ENCODE measurements at regions not wholly inside any gene's neighbourhood (a gene's known extent, or its start where the extent isn't known, plus 50 kb on each side); places are given as distances from the start of the nearest gene placed in this dataset.
"Not testable (repeated sequence)": the region's sequence is repeated elsewhere in the genome, so short reads cannot be mapped to it uniquely, and the experiment has no call there.

DNA sequence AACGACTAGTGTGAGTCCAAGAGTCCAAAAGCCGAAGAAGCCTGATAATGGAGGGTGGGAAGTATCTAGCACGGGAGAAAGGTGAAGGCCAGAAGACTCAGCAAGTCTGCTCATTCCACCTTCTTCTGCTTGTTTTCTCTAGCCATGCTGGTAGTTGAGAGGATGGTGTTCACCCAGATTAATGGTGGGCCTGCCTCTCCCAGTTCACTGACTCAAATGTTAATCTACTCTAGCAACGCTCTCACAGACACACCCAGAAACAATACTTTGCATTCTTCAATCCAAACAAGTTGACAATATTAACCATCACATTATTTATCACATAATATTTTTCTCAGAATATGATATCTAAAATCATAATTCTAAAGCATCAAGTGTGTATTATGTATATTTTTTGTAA is 1055.1 kb upstream of the PCDH10 start:
- H3K27ac ChIP-seq = no peak overlapping the region
- no peak overlapping the region for H3K4me3 ChIP-seq
- H3K27me3 ChIP-seq = no peaks in the 10 kb centered on the region
- no peaks in the 10 kb centered on the region for H3K36me3 ChIP-seq
- TF ChIP-seq CTCF (IDR thresholded peaks at IDR 0.05) (no peak), POLR2A (IDR thresholded peaks at IDR 0.05) (no peak)
- WGBS (ENCODE audit: insufficient coverage, low coverage, low lambda C conversion rate, missing lambda C conversion rate) = 55% methylated on average over 4 of the region's 4 CpGs
- DNase-seq (no peak), ATAC-seq (no peak)
- no peaks in the 10 kb centered on the region for H3K4me1 ChIP-seq
- intact Hi-C loops (cut with DNase I) = no loop called here
- H3K9me3 ChIP-seq = no peaks in the 10 kb centered on the region

DNA sequence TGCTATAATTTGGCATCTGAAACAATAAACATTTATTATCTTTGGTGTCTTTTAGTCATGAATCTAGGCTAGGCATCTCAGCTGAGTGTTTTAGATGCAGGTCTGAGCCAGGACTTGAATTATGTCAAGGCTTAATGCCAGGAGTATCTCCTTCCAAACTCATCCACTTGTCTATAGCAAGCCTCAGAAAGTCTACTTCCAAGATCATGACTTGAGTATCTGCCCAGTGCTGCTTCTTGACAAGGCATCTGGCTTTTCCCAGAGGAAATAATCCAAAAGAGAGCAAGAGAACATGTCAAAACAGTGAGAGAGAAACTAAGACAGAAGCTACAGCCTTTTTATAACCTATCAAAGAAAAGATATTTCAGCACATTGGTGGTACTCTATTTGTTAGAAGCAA is 1052.1 kb upstream of the PCDH10 start:
- TF ChIP-seq CTCF (IDR thresholded peaks at IDR 0.05) = no peak
- no peak for TF ChIP-seq POLR2A (IDR thresholded peaks at IDR 0.05)
- intact Hi-C loops (cut with DNase I) = no loop called here
- DNase-seq = no peak
- Histone ChIP-seq H3K36me3 (no peaks in the 10 kb centered on the region), H3K4me1 (no peaks in the 10 kb centered on the region), H3K4me3 (no peak overlapping the region), H3K27ac (no peak overlapping the region), H3K27me3 (no peaks in the 10 kb centered on the region), H3K9me3 (no peaks in the 10 kb centered on the region)
- ATAC-seq = no peak

- H3K27ac ChIP-seq = no peak overlapping the region
- no peaks in the 10 kb centered on the region for H3K27me3 ChIP-seq
- H3K4me3 ChIP-seq = no peak overlapping the region
- no peaks in the 10 kb centered on the region for H3K9me3 ChIP-seq
- ATAC-seq = no peak
- no peaks in the 10 kb centered on the region for H3K36me3 ChIP-seq
- H3K4me1 ChIP-seq = no peaks in the 10 kb centered on the region
- no peak for DNase-seq
- no peak for TF ChIP-seq POLR2A (IDR thresholded peaks at IDR 0.05)
- no peak for TF ChIP-seq CTCF (IDR thresholded peaks at IDR 0.05)
- 24% methylated on average over 1 of the region's 1 CpG for WGBS (ENCODE audit: insufficient coverage, low coverage, low lambda C conversion rate, missing lambda C conversion rate)
- intact Hi-C loops (cut with DNase I) = no loop called here
These were observed 1047.6 kb upstream of the PCDH10 start for GRCh38 chr4:132101526-132101925.

DNA sequence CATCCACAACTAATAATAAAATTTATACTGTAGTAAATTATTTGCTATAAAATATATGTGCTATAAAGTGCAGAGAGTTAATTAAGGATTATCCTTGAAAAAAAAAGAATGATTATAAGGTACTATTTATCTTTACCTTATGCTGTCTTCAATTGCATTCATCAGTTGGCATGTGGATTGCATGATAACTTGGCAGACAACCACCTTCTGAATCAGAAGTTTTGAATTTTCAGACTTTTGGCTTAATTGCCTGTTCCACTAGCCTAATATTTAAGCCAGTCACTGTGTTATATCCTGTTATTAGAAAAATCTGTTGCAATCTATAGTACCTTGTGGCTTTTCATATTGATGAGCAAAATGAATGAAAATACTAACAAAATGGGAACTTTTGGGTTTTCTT is 1040.3 kb upstream of the PCDH10 start:
- DNase-seq (no peak), ATAC-seq (no peak)
- Histone ChIP-seq H3K36me3 (no peaks in the 10 kb centered on the region), H3K4me3 (no peak overlapping the region), H3K27me3 (no peaks in the 10 kb centered on the region), H3K9me3 (no peaks in the 10 kb centered on the region), H3K4me1 (no peaks in the 10 kb centered on the region), H3K27ac (no peak overlapping the region)
- TF ChIP-seq CTCF (IDR thresholded peaks at IDR 0.05) (no peak), POLR2A (IDR thresholded peaks at IDR 0.05) (no peak)
- intact Hi-C loops (cut with DNase I) = no loop called here

GRCh38 chr4:132114885-132115284 is 1034.2 kb upstream of the PCDH10 start:
- DNase-seq = no peak
- Histone ChIP-seq H3K4me1 (no peaks in the 10 kb centered on the region), H3K27ac (no peak overlapping the region), H3K27me3 (no peaks in the 10 kb centered on the region), H3K36me3 (no peaks in the 10 kb centered on the region), H3K4me3 (no peak overlapping the region), H3K9me3 (no peaks in the 10 kb centered on the region)
- WGBS (ENCODE audit: insufficient coverage, low coverage, low lambda C conversion rate, missing lambda C conversion rate) = 21% methylated on average over 1 of the region's 1 CpG
- intact Hi-C loops (cut with DNase I) = no loop called here
- ATAC-seq = no peak
- TF ChIP-seq CTCF (IDR thresholded peaks at IDR 0.05) = no peak
- TF ChIP-seq POLR2A (IDR thresholded peaks at IDR 0.05) = no peak

GRCh38 chr4:132122741-132123140 is 1026.4 kb upstream of the PCDH10 start:
- 0% methylated on average over 1 of the region's 1 CpG for WGBS (ENCODE audit: insufficient coverage, low coverage, low lambda C conversion rate, missing lambda C conversion rate)
- intact Hi-C loops (cut with DNase I); DNase-seq; ATAC-seq; H3K27me3 ChIP-seq; H3K36me3 ChIP-seq; H3K4me3 ChIP-seq; H3K27ac ChIP-seq; H3K9me3 ChIP-seq; H3K4me1 ChIP-seq: not testable (repeated sequence)

Data from right lobe of liver (tissue), 6 donors.